GM18907 (cell line): ENCODE measurements at regions not wholly inside any gene's neighbourhood (a gene's known extent, or its start where the extent isn't known, plus 50 kb on each side); places are given as distances from the start of the nearest gene placed in this dataset.

ENCODE experiments used
- ATAC-seq: cut with Tn5 transposase; IDR thresholded peaks from one replicate; pipeline ENCODE4 v1.9.1; 2021; ENCODE audit warnings: mild to moderate bottlenecking, moderate library complexity; ENCODE audit not compliant: unreplicated experiment

GRCh38 chr15:95454403-95455262, 875.9 kb upstream of the NR2F2 start:
- ATAC-seq = no peak

GRCh38 chr15:95457520-95457919, 873.0 kb upstream of the NR2F2 start:
- no peak for ATAC-seq

- no peak for ATAC-seq
These were observed 871.8 kb upstream of the NR2F2 start for GRCh38 chr15:95458721-95459120.

- ATAC-seq = no peak
These were observed 871.2 kb upstream of the NR2F2 start for GRCh38 chr15:95459273-95459672.

- no peak for ATAC-seq
These were observed 866.0 kb upstream of the NR2F2 start for GRCh38 chr15:95464509-95464908.

GRCh38 chr15:95468820-95469219, 861.7 kb upstream of the NR2F2 start:
- ATAC-seq = no peak

- no peak for ATAC-seq
These were observed 861.0 kb upstream of the NR2F2 start for GRCh38 chr15:95469496-95470000.

GRCh38 chr15:95470529-95470928, 860.0 kb upstream of the NR2F2 start:
- no peak for ATAC-seq

- ATAC-seq = no peak
These were observed 859.4 kb upstream of the NR2F2 start for GRCh38 chr15:95470997-95471689.

- no peak for ATAC-seq
These were observed 858.8 kb upstream of the NR2F2 start for GRCh38 chr15:95471690-95472086.

GRCh38 chr15:95475067-95475466, 855.4 kb upstream of the NR2F2 start:
- no peak for ATAC-seq

GRCh38 chr15:95479308-95479707, 851.2 kb upstream of the NR2F2 start:
- ATAC-seq = no peak

- ATAC-seq = no peak
These were observed 845.1 kb upstream of the NR2F2 start for GRCh38 chr15:95485367-95485766.

GRCh38 chr15:95486224-95486623, 844.3 kb upstream of the NR2F2 start:
- ATAC-seq = no peak

GRCh38 chr15:95489103-95489502, 841.4 kb upstream of the NR2F2 start:
- no peak for ATAC-seq

- ATAC-seq = no peak
These were observed 838.0 kb upstream of the NR2F2 start for GRCh38 chr15:95492388-95493070.

GRCh38 chr15:95494971-95495541, 835.4 kb upstream of the NR2F2 start:
- no peak for ATAC-seq

- no peak for ATAC-seq
These were observed 832.9 kb upstream of the NR2F2 start for GRCh38 chr15:95497634-95498033.

- ATAC-seq = no peak
These were observed 831.5 kb upstream of the NR2F2 start for GRCh38 chr15:95498961-95499360.

GRCh38 chr15:95499397-95499796, 831.1 kb upstream of the NR2F2 start:
- no peak for ATAC-seq

- no peak for ATAC-seq
These were observed 828.6 kb upstream of the NR2F2 start for GRCh38 chr15:95501865-95502264.
